Fibroblast of upper back skin (primary cell): ENCODE measurements at regions not wholly inside any gene's neighbourhood (a gene's known extent, or its start where the extent isn't known, plus 50 kb on each side); places are given as distances from the start of the nearest gene placed in this dataset.

ENCODE experiments used
- DNase-seq: peaks from one replicate; pipeline ENCODE4 v3.0.0-alpha.2; 2013

DNA sequence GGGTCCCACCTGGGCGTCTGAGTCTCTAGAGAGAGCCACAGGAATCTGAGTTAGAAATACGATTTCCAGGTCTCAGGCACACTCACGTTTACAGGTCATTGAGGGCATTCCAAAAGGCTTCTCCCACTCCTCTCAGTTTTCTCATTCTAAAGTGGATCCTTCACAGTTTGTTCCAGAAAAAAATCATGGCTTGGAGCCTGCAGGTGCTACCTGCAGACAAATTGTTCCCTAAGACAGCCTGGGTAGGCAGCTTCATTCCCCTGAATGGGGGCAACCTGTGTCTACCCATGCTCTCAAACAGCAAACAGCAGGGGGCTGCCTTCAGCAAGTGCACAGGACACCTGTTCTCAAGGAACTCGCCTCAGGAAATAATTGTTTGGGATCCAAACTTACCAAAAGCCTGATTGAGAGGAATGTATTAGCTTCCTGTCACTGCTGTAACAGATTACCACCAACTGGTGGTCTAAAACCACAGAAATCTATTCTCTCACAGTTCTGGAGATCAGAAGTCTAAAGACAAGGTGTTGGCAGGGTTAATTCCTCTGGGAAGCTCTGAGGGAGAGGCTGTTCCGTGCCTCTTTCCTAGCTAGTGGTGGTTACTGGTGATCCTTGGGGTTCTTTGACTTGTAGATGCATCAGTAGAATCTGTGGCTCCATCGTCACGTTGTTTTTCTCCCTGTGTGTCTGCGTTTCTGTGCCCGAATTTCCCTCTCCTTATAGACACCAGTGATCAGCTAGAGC is 117.2 kb downstream of the RAB11FIP2 start:
- no peak for DNase-seq

DNA sequence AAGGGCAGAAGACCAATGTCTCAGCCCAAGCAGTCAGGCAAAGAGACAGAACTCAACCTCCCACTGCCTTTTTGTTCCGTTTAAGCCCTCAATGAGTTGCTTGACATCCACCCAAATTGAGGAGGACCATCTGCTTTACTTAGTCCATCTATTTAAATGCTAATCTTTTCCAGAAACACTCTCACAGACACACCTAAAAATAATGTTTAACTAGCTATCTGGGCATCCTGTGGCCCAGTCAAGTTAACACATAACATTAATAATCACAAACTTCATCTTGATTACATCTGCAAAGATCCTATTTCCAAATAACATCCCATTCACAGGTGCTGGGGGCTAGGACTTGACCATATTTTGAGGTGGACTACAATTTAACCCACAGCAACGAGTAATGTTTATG is 115.7 kb downstream of the RAB11FIP2 start:
- no peak for DNase-seq

DNA sequence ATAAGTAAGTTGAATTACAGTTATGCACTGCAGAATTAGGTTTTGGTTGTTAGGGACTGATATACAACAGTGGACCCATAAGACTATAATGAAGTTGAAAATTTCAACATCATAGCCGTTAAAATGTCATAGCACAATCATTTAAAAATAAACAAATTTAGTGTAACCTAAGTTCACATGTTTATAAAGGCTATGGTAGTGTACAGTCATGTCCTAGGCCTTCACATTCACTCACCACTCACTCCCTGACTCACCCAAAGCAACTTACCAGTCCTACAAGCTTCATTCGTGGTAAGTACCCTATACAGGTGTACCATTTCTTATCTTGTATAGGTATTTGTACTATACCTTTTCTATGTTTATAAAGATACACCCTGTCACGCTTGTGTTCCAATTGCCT is 113.7 kb downstream of the RAB11FIP2 start:
- DNase-seq = no peak

GRCh38 chr10:117934477-117934876 is 112.3 kb downstream of the RAB11FIP2 start:
- DNase-seq = no peak

GRCh38 chr10:117936141-117936540 is 110.6 kb downstream of the RAB11FIP2 start:
- DNase-seq = peak; percentile 75

- no peak for DNase-seq
These were observed 110.2 kb downstream of the RAB11FIP2 start for GRCh38 chr10:117936566-117936965.

DNA sequence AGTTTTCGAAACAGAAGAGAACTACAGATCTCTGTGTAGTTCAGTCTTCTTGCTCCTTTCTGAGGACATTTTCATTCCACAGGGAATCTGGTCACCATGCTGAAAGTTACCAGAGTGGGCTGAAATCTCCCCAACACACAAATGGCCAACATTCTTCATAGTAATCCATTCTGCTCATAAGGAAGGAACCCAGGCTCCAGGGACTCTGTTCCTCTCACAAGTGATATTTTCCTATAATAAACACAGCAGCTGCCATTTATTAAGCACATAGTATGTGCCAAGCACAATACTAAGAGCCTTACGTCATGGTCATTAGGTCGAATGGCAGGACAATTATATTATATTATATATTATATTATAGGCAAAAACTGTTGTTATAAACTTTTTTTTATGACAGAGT is 109.8 kb downstream of the RAB11FIP2 start:
- DNase-seq = no peak

- DNase-seq = no peak
These were observed 108.6 kb downstream of the RAB11FIP2 start for GRCh38 chr10:117938104-117938503.

DNA sequence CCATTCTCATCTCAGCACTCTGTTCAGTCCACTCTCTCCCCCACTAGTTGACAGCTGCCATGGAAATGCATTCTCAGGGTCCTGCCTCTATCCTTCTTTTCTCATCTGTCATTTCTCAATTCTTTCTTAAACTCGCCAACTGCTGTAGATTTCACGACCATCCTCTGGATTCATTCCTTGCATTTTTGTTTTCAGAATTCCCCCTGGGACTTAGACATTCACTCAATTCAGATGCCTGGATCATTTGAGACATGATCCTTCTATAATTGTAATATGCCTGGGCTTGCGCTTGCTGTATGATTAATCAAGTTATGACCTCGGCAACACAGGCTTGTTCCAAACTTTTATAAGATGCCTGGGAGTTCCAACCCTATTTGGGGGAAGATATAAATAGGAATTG is 104.5 kb downstream of the RAB11FIP2 start:
- DNase-seq = peak; percentile 69

GRCh38 chr10:117944676-117945447 is 101.9 kb downstream of the RAB11FIP2 start:
- DNase-seq = no peak

GRCh38 chr10:117945651-117946050 is 101.1 kb downstream of the RAB11FIP2 start:
- no peak for DNase-seq

GRCh38 chr10:117946525-117947070 is 100.1 kb downstream of the RAB11FIP2 start:
- DNase-seq = peak; percentile 68

- DNase-seq = no peak
These were observed 98.2 kb downstream of the RAB11FIP2 start for GRCh38 chr10:117948493-117948892.

- no peak for DNase-seq
These were observed 96.3 kb downstream of the RAB11FIP2 start for GRCh38 chr10:117950408-117950807.
